ENCODE measurements at regions not wholly inside any gene's neighbourhood (a gene's known extent, or its start where the extent isn't known, plus 50 kb on each side); places are given as distances from the start of the nearest gene placed in this dataset.

DNA sequence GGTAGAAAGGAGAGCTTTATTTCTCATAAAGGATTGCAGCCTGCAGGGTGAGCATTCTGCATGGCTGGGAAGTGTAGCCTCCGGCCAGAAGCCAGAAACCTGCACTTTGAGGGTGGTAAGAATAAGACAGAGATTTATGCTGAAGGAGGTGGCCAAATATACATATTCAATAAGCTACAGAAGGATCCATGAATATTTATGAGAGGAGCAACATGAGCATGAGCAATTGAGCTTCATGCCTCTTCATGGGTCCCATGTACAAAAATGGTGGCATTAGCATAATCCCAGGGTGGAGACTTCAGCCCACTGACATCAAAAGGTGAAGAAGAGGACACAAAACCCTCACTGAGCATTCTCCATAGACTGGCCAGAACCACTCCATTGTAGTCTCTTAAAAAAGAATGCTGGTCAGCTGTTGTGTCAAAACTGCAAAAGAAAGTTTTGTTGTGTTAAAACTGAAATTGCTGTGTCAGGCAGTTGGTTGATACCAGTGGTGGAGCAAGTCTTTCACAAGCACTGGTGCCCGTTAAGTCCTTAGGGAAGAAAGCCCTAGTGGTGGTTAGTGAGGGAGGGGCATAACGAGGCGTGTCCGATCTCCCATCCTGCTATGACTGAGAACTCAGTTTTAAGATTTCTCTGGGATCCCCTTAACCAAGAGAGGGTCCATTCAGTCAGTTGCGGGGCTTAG, 160.8 kb upstream of the MAP1B start:
- TF ChIP-seq, protein P1, sequence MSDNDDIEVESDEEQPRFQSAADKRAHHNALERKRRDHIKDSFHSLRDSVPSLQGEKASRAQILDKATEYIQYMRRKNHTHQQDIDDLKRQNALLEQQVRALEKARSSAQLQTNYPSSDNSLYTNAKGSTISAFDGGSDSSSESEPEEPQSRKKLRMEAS (IDR thresholded peaks at IDR 0.05), result no peak
- TF ChIP-seq TEAD4 (IDR thresholded peaks at IDR 0.05), result no peak
- TF ChIP-seq FOXM1 (IDR thresholded peaks at IDR 0.05; ENCODE audit: borderline replicate concordance, low read depth), result no peak
- TF ChIP-seq, protein P2, sequence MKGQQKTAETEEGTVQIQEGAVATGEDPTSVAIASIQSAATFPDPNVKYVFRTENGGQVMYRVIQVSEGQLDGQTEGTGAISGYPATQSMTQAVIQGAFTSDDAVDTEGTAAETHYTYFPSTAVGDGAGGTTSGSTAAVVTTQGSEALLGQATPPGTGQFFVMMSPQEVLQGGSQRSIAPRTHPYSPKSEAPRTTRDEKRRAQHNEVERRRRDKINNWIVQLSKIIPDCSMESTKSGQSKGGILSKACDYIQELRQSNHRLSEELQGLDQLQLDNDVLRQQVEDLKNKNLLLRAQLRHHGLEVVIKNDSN (IDR thresholded peaks at IDR 0.05), result no peak
- no peak for TF ChIP-seq NFIC (IDR thresholded peaks at IDR 0.05)
- no peak for TF ChIP-seq ZBTB7A (IDR thresholded peaks at IDR 0.05; ENCODE audit: low read depth)
